Fibroblast of peridontal ligament (primary cell): ENCODE measurements at regions not wholly inside any gene's neighbourhood (a gene's known extent, or its start where the extent isn't known, plus 50 kb on each side); places are given as distances from the start of the nearest gene placed in this dataset.

Experiments
- DNase-seq: peaks from one replicate; pipeline ENCODE4 v3.0.0-alpha.2; 2010; ENCODE audit errors: extremely low read depth

DNA sequence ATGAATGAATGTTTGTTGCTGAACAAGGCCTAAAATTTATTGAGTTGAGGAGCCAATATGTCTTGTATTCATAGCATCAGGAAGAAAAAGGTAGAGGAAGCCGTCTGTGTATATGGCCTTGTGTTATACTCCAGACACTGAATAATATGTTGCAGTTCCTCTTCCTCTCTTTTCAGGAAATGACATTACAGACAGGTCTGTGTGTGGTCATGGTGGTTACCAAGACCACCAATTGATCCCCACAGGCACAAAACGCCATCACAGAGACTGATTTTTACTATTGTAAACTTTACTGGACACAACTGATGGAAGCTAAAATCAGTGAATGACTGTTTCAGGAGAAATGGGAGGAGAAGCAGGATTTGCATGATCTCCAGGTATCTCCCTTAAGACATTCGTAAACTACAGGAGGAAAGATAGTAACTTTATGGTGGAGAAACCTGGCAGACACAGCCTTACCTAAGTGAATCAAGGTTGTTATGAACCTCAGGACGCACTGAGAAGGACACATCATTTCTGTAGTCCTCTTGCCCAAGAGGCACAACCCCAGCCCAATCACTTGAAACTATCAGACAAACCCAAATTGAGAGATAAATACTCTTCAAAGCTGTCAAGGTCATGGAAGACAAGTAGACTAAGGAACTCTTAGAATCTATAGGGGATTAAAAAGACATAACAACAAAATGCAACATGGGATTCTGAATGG is 334.1 kb upstream of the RGS6 start:
- no peak for DNase-seq

DNA sequence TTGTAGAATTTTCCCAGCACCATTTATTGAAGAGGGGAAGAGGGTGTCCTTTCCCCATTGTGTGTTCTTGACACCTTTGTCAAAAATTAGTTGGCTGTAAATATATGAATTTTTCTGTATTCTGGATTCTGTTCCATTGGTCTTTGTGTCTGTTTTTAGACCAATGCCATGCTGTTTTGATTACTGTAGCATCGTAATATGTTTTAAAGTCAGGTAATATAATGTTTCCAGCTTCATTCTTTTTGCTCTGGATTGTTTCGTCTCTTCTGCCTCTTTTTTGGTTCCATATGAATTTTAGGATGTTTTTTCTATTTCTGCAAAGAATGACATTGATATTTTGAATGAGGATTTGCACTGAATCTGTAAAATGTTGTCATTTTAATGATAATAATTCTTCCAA is 331.9 kb upstream of the RGS6 start:
- DNase-seq = no peak

DNA sequence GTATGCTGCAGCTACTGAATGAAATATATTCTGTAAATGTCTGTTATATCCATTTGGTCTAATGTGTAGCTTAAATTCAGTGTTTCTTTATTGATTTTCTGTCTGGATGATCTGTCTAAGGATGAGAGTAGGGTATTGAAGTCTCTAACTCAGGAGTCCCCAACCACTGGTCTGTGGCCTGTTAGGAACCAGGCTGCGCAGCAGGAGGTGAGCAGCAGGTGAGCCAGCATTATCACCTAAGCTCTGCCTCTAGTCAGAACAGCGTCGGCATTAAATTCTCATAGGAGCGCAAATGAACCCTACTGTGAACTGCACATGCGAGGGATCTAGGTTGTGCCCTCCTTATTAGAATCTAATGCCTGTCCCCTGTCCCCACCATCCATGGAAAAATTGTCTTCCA is 329.7 kb upstream of the RGS6 start:
- DNase-seq = no peak

- no peak for DNase-seq
Observed at GRCh38 chr14:71604231-71604630, 328.0 kb upstream of the RGS6 start.

- DNase-seq = no peak
Observed at GRCh38 chr14:71606064-71606463, 326.2 kb upstream of the RGS6 start.

GRCh38 chr14:71606575-71606974 is 325.7 kb upstream of the RGS6 start:
- no peak for DNase-seq

DNA sequence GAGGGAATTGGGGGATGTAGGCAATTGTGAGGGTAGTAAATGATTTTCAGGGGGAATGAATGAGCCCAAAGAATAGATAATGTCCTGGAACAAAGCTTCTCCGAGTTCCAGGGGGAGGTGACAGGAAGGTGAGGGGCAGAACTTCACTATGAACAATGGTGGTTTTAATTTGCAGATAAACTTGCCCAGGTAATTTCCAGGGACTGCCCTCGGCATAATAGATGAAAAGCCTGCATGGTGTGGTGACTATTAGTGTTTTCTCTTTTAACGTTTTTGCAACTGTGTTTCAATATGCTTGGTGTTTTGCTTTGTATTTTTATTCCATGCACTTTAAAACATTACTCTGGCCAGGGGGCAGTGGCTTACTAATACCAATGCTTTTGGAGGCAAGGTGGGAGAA is 325.2 kb upstream of the RGS6 start:
- DNase-seq = no peak

GRCh38 chr14:71610149-71610548 is 322.1 kb upstream of the RGS6 start:
- DNase-seq = peak; percentile 78

- DNase-seq = no peak
Observed at GRCh38 chr14:71610797-71611196, 321.4 kb upstream of the RGS6 start.

- no peak for DNase-seq
Observed at GRCh38 chr14:71613168-71613567, 319.1 kb upstream of the RGS6 start.

- DNase-seq = no peak
Observed at GRCh38 chr14:71616013-71616412, 316.2 kb upstream of the RGS6 start.

GRCh38 chr14:71618047-71618446 is 314.2 kb upstream of the RGS6 start:
- DNase-seq = no peak

DNA sequence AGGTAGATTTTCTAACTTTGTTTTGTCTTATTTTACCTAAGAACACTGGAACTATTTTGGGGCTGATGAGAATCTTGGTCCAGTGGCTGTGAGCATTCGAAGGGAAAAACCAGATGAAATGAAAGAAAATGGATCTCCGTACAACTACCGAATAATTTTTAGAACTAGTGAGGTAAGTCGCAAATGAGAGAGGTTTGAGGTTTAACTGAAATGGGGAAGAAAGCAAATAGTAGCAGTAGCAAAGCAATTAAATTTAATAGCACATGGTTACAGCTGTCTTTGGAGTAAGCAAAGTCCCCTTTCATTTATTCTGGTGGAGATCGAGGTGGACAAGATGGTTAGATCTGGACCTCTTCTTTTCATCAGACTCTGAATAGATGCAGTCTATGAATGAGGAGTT is 313.5 kb upstream of the RGS6 start:
- no peak for DNase-seq

DNA sequence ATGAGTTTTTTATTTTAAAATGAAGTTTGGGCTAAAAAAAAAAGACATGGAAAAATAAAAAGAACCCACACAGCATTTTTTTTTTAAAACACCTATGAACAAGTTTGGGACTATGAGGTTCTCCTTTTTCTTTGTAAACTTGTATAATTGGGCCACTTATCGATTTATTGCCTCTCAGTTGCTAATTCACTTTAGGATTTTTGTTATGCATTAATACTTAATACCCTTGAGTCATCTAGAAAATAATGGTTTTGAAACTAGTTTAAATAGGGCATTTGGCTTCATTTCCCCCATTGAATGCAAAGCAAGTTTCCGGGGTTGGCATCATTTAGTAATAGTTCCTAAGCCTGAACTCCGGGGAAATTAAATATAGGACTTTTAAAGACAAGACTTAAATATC is 312.8 kb upstream of the RGS6 start:
- no peak for DNase-seq

DNA sequence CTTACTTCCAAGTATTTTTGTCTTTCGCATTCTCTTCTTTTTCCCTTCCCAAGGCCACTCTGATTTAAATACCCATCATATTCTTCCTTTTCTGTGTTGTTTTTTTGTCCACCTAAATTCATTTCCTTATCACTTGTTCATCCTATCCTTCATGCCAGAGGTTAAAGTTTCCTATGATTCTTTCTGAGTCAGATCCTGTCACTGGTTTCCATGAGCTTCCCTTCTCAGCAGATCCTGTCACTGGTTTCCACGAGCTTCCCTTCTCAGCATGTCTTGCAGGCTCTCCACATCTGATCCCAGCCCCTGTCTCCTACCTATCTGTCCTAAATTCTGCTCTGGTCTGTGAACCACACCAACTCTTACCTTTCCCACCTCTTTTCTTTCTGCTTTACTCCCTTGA is 311.8 kb upstream of the RGS6 start:
- peak; percentile 11 for DNase-seq

GRCh38 chr14:71621276-71621675 is 311.0 kb upstream of the RGS6 start:
- DNase-seq = no peak

GRCh38 chr14:71621980-71622605 is 310.1 kb upstream of the RGS6 start:
- DNase-seq = no peak

GRCh38 chr14:71623939-71624338 is 308.3 kb upstream of the RGS6 start:
- no peak for DNase-seq

- no peak for DNase-seq
Observed at GRCh38 chr14:71625175-71625574, 307.1 kb upstream of the RGS6 start.

DNA sequence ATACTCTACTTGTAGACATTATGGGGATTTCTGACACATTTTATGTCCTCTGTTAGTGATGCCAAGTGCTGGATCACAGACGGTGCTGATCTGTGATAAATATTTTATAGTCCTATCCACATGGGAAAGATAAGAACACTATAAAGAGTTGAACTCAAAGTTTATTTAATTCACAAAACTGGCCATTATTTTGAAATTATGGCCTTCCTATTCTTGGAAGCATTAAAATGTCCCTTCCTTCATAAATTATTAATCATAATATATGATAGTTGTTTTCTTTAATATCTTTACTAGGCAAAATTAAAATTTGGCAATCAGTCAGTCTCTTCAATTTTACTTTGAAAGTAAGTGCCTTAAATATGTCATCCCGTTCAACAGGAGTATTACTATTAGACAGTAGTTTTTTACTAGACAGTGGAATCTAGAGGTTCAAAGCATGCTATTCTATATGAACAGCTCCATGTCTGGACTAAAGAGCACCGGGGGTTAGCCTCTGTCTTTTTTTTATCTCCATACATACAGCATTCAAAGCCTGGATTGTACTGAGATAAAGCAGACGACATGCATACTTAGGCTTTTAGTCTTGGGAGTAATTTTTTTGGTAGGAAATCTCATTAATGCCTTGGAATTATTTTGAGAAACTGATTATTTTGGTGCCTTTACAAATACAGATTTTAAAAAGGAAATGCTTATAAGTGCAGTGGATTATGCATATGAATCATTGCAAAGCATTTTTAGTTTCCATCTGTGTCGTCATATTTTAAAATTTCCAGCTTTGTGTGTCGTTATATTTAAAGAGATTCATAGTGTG is 306.1 kb upstream of the RGS6 start:
- peak; percentile 33 for DNase-seq

DNA sequence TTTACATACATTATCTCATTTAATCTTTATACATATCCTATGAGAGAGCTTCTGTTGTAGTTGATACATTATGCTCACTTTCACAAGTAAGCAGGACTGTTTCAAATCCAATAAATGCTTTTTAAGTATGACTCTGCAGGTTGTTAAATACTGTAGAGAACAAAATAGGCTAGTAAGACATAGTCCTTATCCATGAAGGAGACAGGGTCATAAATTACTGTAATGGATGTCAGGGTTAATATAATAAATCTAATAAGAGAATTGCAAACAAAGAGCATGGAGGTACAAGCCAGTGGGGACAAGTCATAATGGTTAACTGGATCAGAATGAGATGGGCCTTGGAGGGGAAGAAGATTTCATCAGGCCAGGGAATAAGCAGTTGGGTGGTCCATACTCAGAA is 303.8 kb upstream of the RGS6 start:
- no peak for DNase-seq

DNA sequence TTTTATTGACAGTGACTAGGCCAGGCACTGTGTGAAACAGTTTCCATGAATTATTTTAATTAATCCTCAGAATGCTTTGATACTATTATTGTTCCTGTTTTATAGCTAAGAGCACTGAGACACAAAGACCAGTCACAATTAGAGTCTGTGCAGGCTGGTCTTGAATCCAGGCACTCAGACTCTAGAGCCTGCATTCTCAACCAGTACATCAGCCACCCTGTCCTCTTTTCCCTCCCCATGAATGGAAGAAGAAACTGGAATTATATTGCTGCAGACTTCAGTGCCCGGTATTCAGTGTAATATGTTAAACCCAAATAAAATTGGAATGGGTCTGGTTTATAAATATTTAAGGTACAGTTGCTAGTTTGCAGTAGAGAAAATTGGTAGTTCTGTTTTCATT is 303.0 kb upstream of the RGS6 start:
- no peak for DNase-seq
